Transverse colon (tissue), 4 donors: ENCODE measurements at regions not wholly inside any gene's neighbourhood (a gene's known extent, or its start where the extent isn't known, plus 50 kb on each side); places are given as distances from the start of the nearest gene placed in this dataset.

Source experiments
- CTCF ChIP-seq, 5 experiments: fragments of 200-600 bp in 3 of 5; fragments of 450-650 bp in 2 of 5; sonication (generic) in 3 of 5; IDR thresholded peaks; 1 replicate in 2 of 5; 2 replicates in 3 of 5; pipeline ENCODE4 v1.5.1; 2016 to 2017; ENCODE audit warnings: antibody characterized with exemption in 5 of 5, inconsistent platforms in 3 of 5, mild to moderate bottlenecking in 2 of 5, moderate library complexity in 1 of 5
- EP300 ChIP-seq: sonication (generic); formaldehyde crosslinking; IDR thresholded peaks from one replicate; pipeline ENCODE4 v1.6.1; 2017; ENCODE audit warnings: antibody characterized with exemption, low read depth
- POLR2A ChIP-seq: fragments of 450-650 bp; IDR thresholded peaks from one replicate; pipeline ENCODE4 v1.6.1; 2016; ENCODE audit warnings: antibody characterized with exemption, mild to moderate bottlenecking, moderate library complexity
- POLR2AphosphoS5 ChIP-seq, 3 donors: sonication (generic); formaldehyde crosslinking; IDR thresholded peaks; one replicate each; pipeline ENCODE4 v1.6.1; 2016; ENCODE audit warnings: antibody characterized with exemption in 3 of 3

GRCh38 chr3:101120039-101120438, 126.8 kb upstream of the ABI3BP start:
- TF ChIP-seq CTCF (IDR thresholded peaks at IDR 0.05) (no peak), POLR2AphosphoS5 (IDR thresholded peaks at IDR 0.05) (no peak), POLR2A (no peak), EP300 (no peak)
